AG04449 (cell line): ENCODE measurements at regions not wholly inside any gene's neighbourhood (a gene's known extent, or its start where the extent isn't known, plus 50 kb on each side); places are given as distances from the start of the nearest gene placed in this dataset.

Source experiments
- CTCF ChIA-PET: fragments of 350-600 bp; formaldehyde crosslinking; extraction: SDS; loops from one replicate; lab custom pipeline; 2021; ENCODE audit warnings: antibody characterized with exemption; lab: Yijun Ruan, JAX
- POLR2A ChIA-PET: fragments of 400-600, 350-600 bp; formaldehyde crosslinking; extraction: SDS; loops from one replicate; lab custom pipeline; 2020; ENCODE audit warnings: antibody characterized with exemption, inconsistent platforms; lab: Yijun Ruan, JAX
- DNase-seq: peaks from one replicate; pipeline ENCODE4 v3.0.0-alpha.2; 2010; ENCODE audit warnings: low read depth, low spot score
- H3K4me3 ChIP-seq: 2 replicates; pipeline ENCODE4 v1.5.1; 2011; ENCODE audit warnings: low read depth, mild to moderate bottlenecking, control low read depth, low read length
- CTCF ChIP-seq: IDR thresholded peaks from one replicate; pipeline ENCODE4 v1.5.1; 2011; ENCODE audit warnings: mild to moderate bottlenecking, moderate library complexity, low read length, control low read depth, inconsistent platforms; ENCODE audit not compliant: insufficient read depth; ENCODE audit errors: missing control alignments

DNA sequence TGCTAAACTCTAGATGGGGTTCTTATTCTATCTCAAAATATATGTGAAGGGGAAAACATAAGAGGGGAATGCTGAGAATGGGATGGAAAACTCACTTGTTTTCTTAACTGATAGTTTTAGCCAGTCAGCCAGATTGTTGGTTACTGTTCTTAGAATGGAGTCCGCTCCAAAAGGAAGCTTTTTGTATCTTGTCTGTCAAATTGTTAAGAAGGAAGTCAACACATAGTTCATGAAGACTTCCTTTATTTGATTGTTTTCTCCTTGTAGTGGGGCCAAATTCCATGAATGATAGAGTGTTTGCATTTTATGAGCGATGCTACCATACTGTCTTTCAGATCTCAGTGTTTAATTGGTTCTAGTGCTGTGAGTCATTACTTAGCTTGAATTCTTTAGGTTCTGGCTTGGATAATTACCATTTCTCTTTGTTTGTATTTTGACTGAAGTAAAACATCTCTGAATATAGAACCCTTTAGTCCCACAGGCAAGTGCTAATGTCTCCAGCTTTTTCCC, 98.3 kb upstream of the GOT2 start:
- ChIA-PET CTCF (interaction anchor here (1.6 kb wide), 1 partner anchor 11 kb away, joined by 7 read pairs; no protein-coding TSS in a partner anchor), POLR2A (no interaction called here)
- no peak overlapping the region for H3K4me3 ChIP-seq
- no peak for DNase-seq
- TF ChIP-seq CTCF = no peak

DNA sequence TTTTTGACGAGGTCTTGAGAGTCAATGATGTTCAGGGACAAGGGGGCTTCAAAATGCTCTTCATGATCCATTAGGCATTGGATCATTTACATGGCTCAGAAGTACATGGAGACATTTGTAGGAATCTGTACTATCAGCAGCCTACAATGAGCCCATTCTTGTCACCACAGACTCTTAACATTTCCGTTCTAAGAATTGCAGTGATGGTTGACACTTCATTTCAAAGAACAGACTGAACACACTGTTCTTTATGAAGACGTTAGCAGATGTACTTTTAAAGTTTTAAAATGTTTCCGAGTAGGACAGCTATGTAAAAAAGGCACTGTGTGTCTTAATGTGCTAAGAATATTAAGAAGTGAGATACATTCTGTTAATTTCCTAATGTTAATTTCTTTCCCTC, 97.3 kb upstream of the GOT2 start:
- CTCF ChIA-PET = no interaction called here
- no peak for TF ChIP-seq CTCF
- POLR2A ChIA-PET = no interaction called here
- no peak overlapping the region for H3K4me3 ChIP-seq
- no peak for DNase-seq

GRCh38 chr16:58828901-58829545, 94.9 kb upstream of the GOT2 start:
- POLR2A ChIA-PET = no interaction called here
- no peak for DNase-seq
- CTCF ChIA-PET = no interaction called here
- H3K4me3 ChIP-seq = no peak overlapping the region
- no peak for TF ChIP-seq CTCF

- POLR2A ChIA-PET = no interaction called here
- TF ChIP-seq CTCF = no peak
- CTCF ChIA-PET = no interaction called here
- no peak for DNase-seq
- no peak overlapping the region for H3K4me3 ChIP-seq
Observed at GRCh38 chr16:58824201-58824600, 90.1 kb upstream of the GOT2 start.

DNA sequence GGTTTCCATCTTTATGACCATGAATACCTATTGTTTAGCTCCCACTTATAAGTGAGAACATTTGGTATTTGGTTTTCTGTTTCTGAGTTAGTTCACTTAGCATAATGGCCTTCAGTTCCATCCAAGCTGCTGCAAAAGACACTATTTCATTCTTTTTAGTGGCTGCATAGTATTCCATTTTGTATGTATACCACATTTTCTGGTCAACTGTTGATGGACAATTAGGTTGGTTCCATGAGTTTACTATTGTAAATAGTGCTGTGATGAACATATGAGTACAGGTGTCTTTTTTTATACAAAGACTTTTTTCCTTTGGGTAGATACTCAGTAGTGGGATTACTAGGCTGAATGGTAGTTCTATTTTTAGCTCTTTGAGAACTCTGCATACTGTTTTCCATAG, 87.8 kb upstream of the GOT2 start:
- CTCF ChIA-PET = no interaction called here
- DNase-seq = no peak
- no peak for TF ChIP-seq CTCF
- POLR2A ChIA-PET = no interaction called here
- no peak overlapping the region for H3K4me3 ChIP-seq

- CTCF ChIA-PET = no interaction called here
- no peak overlapping the region for H3K4me3 ChIP-seq
- POLR2A ChIA-PET = no interaction called here
- TF ChIP-seq CTCF = no peak
- DNase-seq = no peak
Observed at GRCh38 chr16:58820411-58820810, 86.3 kb upstream of the GOT2 start.
